Lower leg skin (tissue), 4 donors: ENCODE measurements at regions not wholly inside any gene's neighbourhood (a gene's known extent, or its start where the extent isn't known, plus 50 kb on each side); places are given as distances from the start of the nearest gene placed in this dataset.
A peak's percentile ranks its signal among the peaks of the same experiment; 100 is the strongest.
"Not testable (repeated sequence)": the region's sequence is repeated elsewhere in the genome, so short reads cannot be mapped to it uniquely, and the experiment has no call there.

Experiments used
- DNase-seq, 2 donors: peaks; one replicate each; pipeline ENCODE4 v3.0.0-alpha.2; 2019; ENCODE audit warnings: low spot score in 2 of 2
- H3K4me3 ChIP-seq: fragments of 200-600 bp; sonication (generic); 2 replicates; pipeline ENCODE4 v1.5.1; 2017; ENCODE audit warnings: mild to moderate bottlenecking, low read depth; ENCODE audit not compliant: poor library complexity, severe bottlenecking
- POLR2A ChIP-seq, 2 donors: fragments of 450-650 bp; IDR thresholded peaks; one replicate each; pipeline ENCODE4 v1.6.1; 2016 to 2017; ENCODE audit warnings: antibody characterized with exemption in 2 of 2, mild to moderate bottlenecking in 1 of 2, moderate library complexity in 1 of 2
- WGBS, 2 donors: methylation state at CpG; one replicate each; pipeline ENCODE4 v1.1.5; 2018; 5-methylcytosine and 5-hydroxymethylcytosine counted together
- intact Hi-C: fragments of 100-400 bp; cut with DNase I; formaldehyde crosslinking; loops from one replicate; pipeline ENCODE4 v1.15.0; 2023; ENCODE audit warnings: low total_unique reads
- TF ChIP-seq, protein P1 (sequence below), 3 donors: fragments of 450-650 bp; IDR thresholded peaks; one replicate each; pipeline ENCODE4 v1.5.1; 2016; ENCODE audit warnings: antibody characterized with exemption in 3 of 3, mild to moderate bottlenecking in 3 of 3, moderate library complexity in 2 of 3

DNA sequence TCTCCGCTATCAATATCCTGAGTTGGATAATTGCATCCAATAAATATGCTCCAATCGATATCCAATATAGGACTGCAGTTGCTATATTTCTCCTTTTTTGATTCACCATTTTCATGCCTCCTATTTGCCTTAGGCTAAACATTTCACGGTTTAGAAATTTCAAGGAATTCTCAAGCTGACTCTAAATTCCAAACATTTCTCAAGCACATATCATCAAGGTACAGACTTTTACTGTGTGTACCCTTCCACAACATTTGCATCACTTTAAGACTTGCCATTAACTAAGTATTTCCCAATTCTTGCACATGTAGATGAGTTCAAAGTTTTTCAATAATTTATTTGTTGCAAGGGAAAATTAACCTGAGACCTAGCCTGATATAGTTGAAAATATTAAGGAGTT is 795.2 kb upstream of the TMPRSS15 start:
- DNase-seq, result no peak
- WGBS, 2 donors, result 62 to 84% methylated on average over 3 of the region's 3 CpGs
- H3K4me3 ChIP-seq, result no peak overlapping the region
- TF ChIP-seq, protein P1, sequence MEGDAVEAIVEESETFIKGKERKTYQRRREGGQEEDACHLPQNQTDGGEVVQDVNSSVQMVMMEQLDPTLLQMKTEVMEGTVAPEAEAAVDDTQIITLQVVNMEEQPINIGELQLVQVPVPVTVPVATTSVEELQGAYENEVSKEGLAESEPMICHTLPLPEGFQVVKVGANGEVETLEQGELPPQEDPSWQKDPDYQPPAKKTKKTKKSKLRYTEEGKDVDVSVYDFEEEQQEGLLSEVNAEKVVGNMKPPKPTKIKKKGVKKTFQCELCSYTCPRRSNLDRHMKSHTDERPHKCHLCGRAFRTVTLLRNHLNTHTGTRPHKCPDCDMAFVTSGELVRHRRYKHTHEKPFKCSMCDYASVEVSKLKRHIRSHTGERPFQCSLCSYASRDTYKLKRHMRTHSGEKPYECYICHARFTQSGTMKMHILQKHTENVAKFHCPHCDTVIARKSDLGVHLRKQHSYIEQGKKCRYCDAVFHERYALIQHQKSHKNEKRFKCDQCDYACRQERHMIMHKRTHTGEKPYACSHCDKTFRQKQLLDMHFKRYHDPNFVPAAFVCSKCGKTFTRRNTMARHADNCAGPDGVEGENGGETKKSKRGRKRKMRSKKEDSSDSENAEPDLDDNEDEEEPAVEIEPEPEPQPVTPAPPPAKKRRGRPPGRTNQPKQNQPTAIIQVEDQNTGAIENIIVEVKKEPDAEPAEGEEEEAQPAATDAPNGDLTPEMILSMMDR (IDR thresholded peaks at IDR 0.05), result no peak
- no peak for TF ChIP-seq POLR2A (IDR thresholded peaks at IDR 0.05)
- intact Hi-C loops, result no loop called here

DNA sequence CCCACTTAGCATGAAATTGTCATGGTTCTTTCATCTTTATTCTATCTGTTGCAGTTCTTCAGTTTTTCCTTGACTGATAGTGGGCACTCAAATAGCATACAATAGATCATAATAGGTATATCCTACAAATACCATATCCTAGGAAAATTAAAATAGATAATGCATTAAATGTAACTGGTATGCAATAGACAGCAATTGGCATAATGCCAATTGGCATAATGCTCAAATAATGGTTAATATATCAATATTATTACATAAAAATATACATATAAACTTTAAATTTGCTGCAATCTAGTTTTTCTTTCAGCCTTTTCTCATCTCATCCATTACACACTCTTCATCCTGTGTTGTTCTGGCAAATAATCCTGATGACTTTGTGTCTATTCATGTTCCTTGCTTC is 814.6 kb upstream of the TMPRSS15 start:
- H3K4me3 ChIP-seq, result no peak overlapping the region
- no peak for DNase-seq
- intact Hi-C loops, result no loop called here
- TF ChIP-seq, protein P1 (IDR thresholded peaks at IDR 0.05), result no peak

DNA sequence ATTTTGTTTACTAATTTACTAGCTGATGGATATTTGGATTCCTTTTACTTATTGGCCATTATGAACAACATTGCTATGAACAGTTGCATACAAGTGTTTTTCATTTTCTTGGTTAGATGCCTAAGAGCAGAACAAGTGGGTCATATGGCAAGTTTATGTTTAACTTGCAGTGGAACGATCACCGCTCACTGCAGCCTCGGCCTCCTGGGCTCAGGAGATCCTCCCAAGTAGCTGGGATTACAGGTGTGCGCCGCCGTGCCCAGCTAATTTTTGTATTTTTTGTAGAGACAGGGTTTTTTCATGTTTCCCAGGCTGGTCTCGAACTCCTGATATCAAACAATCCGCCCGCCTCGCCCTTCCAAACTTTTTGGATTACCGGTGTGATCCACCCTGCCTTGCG is 820.5 kb upstream of the TMPRSS15 start:
- TF ChIP-seq, protein P1 (IDR thresholded peaks at IDR 0.05), result no peak
- TF ChIP-seq POLR2A (IDR thresholded peaks at IDR 0.05), result no peak
- intact Hi-C loops, result no loop called here
- peak in 1 of 2 donors; percentile 76 for DNase-seq
- no peak overlapping the region for H3K4me3 ChIP-seq
- 87% methylated on average over 12 of the region's 12 CpGs for WGBS, 2 donors

DNA sequence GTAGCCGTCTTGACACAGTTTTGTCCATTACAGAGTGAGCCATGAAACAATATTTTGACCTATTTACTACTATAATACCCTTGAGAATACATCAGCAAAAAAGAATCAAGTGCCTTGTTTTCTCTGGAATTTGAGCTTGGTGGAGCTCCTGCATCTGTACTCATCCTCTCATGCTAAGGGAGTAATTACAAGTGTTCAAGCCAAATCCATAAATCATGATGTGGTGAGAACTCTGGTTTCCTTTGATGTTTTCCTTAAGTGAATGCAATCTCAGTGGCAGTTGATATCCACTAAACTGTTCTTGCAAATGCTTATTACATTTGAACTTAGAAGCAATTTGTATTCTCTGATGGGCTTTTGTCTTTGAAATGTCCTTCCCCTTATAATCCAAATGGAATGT is 824.6 kb upstream of the TMPRSS15 start:
- no peak for DNase-seq
- intact Hi-C loops, result no loop called here
- TF ChIP-seq, protein P1 (IDR thresholded peaks at IDR 0.05), result no peak
- TF ChIP-seq POLR2A (IDR thresholded peaks at IDR 0.05), result no peak
- no peak overlapping the region for H3K4me3 ChIP-seq
- WGBS, 2 donors, result 25 to 28% methylated on average over 1 of the region's 1 CpG

DNA sequence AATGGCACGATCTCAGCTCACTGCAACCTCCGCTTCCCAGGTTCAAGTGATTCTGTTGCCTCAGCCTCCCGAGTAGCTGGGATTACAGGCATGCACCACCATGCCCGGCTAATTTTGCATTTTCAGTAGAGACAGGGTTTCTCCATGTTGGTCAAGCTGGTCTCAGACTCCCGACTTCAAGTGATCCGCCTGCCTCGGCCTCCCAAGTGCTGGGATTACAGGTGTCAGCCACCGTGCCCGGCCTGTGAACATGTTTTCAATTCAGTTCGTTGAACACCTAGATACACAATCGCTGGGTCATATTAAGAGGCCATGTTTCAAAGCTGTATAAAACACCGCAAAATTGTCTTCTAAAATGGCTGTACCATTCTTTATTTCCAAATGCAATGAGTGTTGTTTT is 830.3 kb upstream of the TMPRSS15 start:
- H3K4me3 ChIP-seq, intact Hi-C loops: not testable (repeated sequence)
- WGBS, 2 donors, result 91 to 94% methylated on average over 12 of the region's 12 CpGs
- peak in 1 of 2 donors; percentile 63 for DNase-seq

DNA sequence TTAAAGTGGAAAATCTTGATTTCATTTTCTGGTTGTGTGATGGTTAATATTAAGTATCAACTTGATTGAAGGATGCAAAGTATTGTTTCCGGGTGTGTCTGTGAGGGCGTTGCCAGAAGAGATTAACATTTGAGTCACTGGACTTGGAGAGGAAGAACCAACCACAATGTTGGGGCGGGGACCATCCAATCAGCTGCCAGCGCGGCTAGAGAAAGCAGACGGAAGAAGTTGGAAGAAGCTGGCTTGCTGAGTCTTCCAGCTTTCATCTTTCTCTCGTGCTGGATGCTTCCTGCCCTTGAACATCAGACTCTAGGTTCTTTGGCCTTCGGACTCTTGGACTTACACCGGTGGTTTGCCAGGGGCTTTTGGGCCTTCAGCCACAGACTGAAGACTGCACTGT is 832.6 kb upstream of the TMPRSS15 start:
- intact Hi-C loops, result no loop called here
- no peak overlapping the region for H3K4me3 ChIP-seq
- TF ChIP-seq, protein P1 (IDR thresholded peaks at IDR 0.05), result no peak
- TF ChIP-seq POLR2A (IDR thresholded peaks at IDR 0.05), result no peak
- 74 to 78% methylated on average over 9 of the region's 9 CpGs for WGBS, 2 donors
- DNase-seq, result no peak
